DMS53 treated with DMSO at 0.1 percent for 48 hours (cell line): ENCODE measurements at regions not wholly inside any gene's neighbourhood (a gene's known extent, or its start where the extent isn't known, plus 50 kb on each side); places are given as distances from the start of the nearest gene placed in this dataset.

Experiments used
- DNase-seq: peaks from one replicate; lab custom pipeline; 2025; ENCODE audit not compliant: unreplicated experiment; lab: John Stamatoyannopoulos, UW

- no peak for DNase-seq
These were observed 389.6 kb upstream of the IGFBP7 start for GRCh38 chr4:57499786-57500185.

- no peak for DNase-seq
These were observed 388.1 kb upstream of the IGFBP7 start for GRCh38 chr4:57498251-57498650.

- no peak for DNase-seq
These were observed 386.7 kb upstream of the IGFBP7 start for GRCh38 chr4:57496697-57497471.

GRCh38 chr4:57494821-57495220 lies 384.6 kb upstream of the IGFBP7 start:
- no peak for DNase-seq

GRCh38 chr4:57492251-57492878 lies 382.2 kb upstream of the IGFBP7 start:
- DNase-seq = no peak

GRCh38 chr4:57491388-57491787 lies 381.2 kb upstream of the IGFBP7 start:
- no peak for DNase-seq

GRCh38 chr4:57490520-57491255 lies 380.5 kb upstream of the IGFBP7 start:
- DNase-seq = no peak

GRCh38 chr4:57488366-57489162 lies 378.4 kb upstream of the IGFBP7 start:
- no peak for DNase-seq

GRCh38 chr4:57475424-57475823 lies 365.2 kb upstream of the IGFBP7 start:
- no peak for DNase-seq

- no peak for DNase-seq
These were observed 355.3 kb upstream of the IGFBP7 start for GRCh38 chr4:57465321-57466056.

- peak; percentile 81 for DNase-seq
These were observed 352.7 kb upstream of the IGFBP7 start for GRCh38 chr4:57462843-57463242.

- no peak for DNase-seq
These were observed 350.8 kb upstream of the IGFBP7 start for GRCh38 chr4:57460967-57461366.

- DNase-seq = no peak
These were observed 338.7 kb upstream of the IGFBP7 start for GRCh38 chr4:57448901-57449300.

- no peak for DNase-seq
These were observed 338.3 kb upstream of the IGFBP7 start for GRCh38 chr4:57448452-57448851.

GRCh38 chr4:57446266-57446665 lies 336.1 kb upstream of the IGFBP7 start:
- DNase-seq = no peak

- no peak for DNase-seq
These were observed 335.5 kb upstream of the IGFBP7 start for GRCh38 chr4:57445686-57446085.

GRCh38 chr4:57444671-57445070 lies 334.5 kb upstream of the IGFBP7 start:
- no peak for DNase-seq

GRCh38 chr4:57443787-57444186 lies 333.6 kb upstream of the IGFBP7 start:
- no peak for DNase-seq

- DNase-seq = no peak
These were observed 333.1 kb upstream of the IGFBP7 start for GRCh38 chr4:57443308-57443707.

GRCh38 chr4:57442831-57443291 lies 332.7 kb upstream of the IGFBP7 start:
- DNase-seq = peak; percentile 23
